B cell (primary cell): ENCODE measurements at regions not wholly inside any gene's neighbourhood (a gene's known extent, or its start where the extent isn't known, plus 50 kb on each side); places are given as distances from the start of the nearest gene placed in this dataset.

Experiments used
- ATAC-seq: fragments of 200-7000 bp; cut with Tn5 transposase; one replicate; pipeline ENCODE4 v1.10.0; 2021; ENCODE audit warnings: low read depth, mild to moderate bottlenecking, moderate number of reproducible peaks, moderate library complexity
- CTCF ChIA-PET: fragments of 350-600 bp; sonication (Branson Sonifier 250); formaldehyde crosslinking; loops from one replicate; lab custom pipeline; 2021; ENCODE audit warnings: antibody characterized with exemption, inconsistent platforms; lab: Charles Lee
- POLR2A ChIA-PET: fragments of 350-600 bp; sonication (Branson Sonifier 250); formaldehyde crosslinking; loops from one replicate; lab custom pipeline; 2021; ENCODE audit warnings: antibody characterized with exemption; lab: Charles Lee
- DNase-seq: peaks from one replicate; pipeline ENCODE4 v3.0.0; 2013
- H2AFZ ChIP-seq: 2 replicates; pipeline ENCODE4 v1.6.1; 2012; ENCODE audit warnings: mild to moderate bottlenecking, low read depth, low read length; ENCODE audit not compliant: insufficient read depth, poor library complexity, severe bottlenecking
- H3K27ac ChIP-seq, 2 donors: 1 replicate in 1 of 2; 2 replicates in 1 of 2; pipeline ENCODE4 v1.5.1; 2012 to 2013; ENCODE audit warnings: low read length in 2 of 2, mild to moderate bottlenecking in 2 of 2, moderate library complexity in 1 of 2
- H3K27me3 ChIP-seq, 4 experiments: fragments of 200-600 bp in 1 of 4; sonication (generic) in 1 of 4; replicated peaks in 1 of 4; 1 replicate in 2 of 4; 2 replicates in 2 of 4; pipeline versions ENCODE4 v1.6.1 to v1.7.0; 2013 to 2016; ENCODE audit warnings: low read length in 3 of 4, mild to moderate bottlenecking in 2 of 4, mixed read lengths in 1 of 4, moderate library complexity in 1 of 4; ENCODE audit not compliant: insufficient read depth in 4 of 4, control insufficient read depth in 3 of 4; ENCODE audit errors: control extremely low read depth in 1 of 4
- H3K36me3 ChIP-seq, 2 experiments: replicated peaks in 1 of 2; 1 replicate in 1 of 2; 2 replicates in 1 of 2; pipeline versions ENCODE4 v1.6.1 to v1.7.1; 2013; ENCODE audit warnings: low read length in 1 of 2; ENCODE audit not compliant: insufficient read depth in 2 of 2, control insufficient read depth in 1 of 2; ENCODE audit errors: control extremely low read depth in 1 of 2, extremely low read depth in 1 of 2
- H3K4me1 ChIP-seq, 2 donors: fragments of 200-600 bp in 1 of 2; sonication (generic) in 1 of 2; 1 replicate in 1 of 2; 2 replicates in 1 of 2; pipeline versions ENCODE4 v1.5.1 to v1.6.1; 2013 to 2017; ENCODE audit warnings: low read length in 2 of 2; ENCODE audit not compliant: control insufficient read depth in 2 of 2, insufficient read depth in 2 of 2
- H3K4me2 ChIP-seq: replicated peaks from 2 replicates; pipeline ENCODE3; 2012; ENCODE audit warnings: mild to moderate bottlenecking, low read depth, low read length; ENCODE audit not compliant: poor library complexity, severe bottlenecking
- H3K4me3 ChIP-seq, 5 experiments: fragments of 200-600 bp in 1 of 5; sonication (generic) in 1 of 5; 1 replicate in 3 of 5; 2 replicates in 2 of 5; pipeline versions ENCODE4 v1.5.1 to v1.7.0; 2011 to 2016; ENCODE audit warnings: low read length in 4 of 5, mild to moderate bottlenecking in 4 of 5, low read depth in 2 of 5, control low read depth in 1 of 5, moderate library complexity in 1 of 5; ENCODE audit not compliant: insufficient read depth in 1 of 5; ENCODE audit errors: control extremely low read depth in 1 of 5, extremely low read depth in 1 of 5
- H3K79me2 ChIP-seq: fragments of 200-600 bp; sonication (generic); one replicate; pipeline ENCODE4 v1.6.0; 2016; ENCODE audit warnings: low read length; ENCODE audit not compliant: control insufficient read depth, insufficient read depth
- H3K9ac ChIP-seq: fragments of 200-600 bp; sonication (generic); 2 replicates; pipeline ENCODE4 v1.6.1; 2017; ENCODE audit warnings: mild to moderate bottlenecking, low read length, moderate library complexity
- H3K9me3 ChIP-seq, 3 donors: one replicate each; pipeline versions ENCODE4 v1.6.1 to v1.7.1; 2013; ENCODE audit warnings: low read length in 2 of 3; ENCODE audit not compliant: control insufficient read depth in 2 of 3, insufficient read depth in 1 of 3; ENCODE audit errors: control extremely low read depth in 1 of 3
- H4K20me1 ChIP-seq: 2 replicates; pipeline ENCODE4 v1.6.0; 2012; ENCODE audit warnings: mild to moderate bottlenecking, low read length; ENCODE audit not compliant: insufficient read depth, control insufficient read depth, poor library complexity, severe bottlenecking
- H3K27ac Mint-ChIP-seq: one replicate; pipeline ENCODE4 v1.8.0; 2021; ENCODE audit warnings: mixed read lengths
- H3K27me3 Mint-ChIP-seq: one replicate; pipeline ENCODE4 v1.8.0; 2021; ENCODE audit warnings: mixed read lengths
- H3K4me1 Mint-ChIP-seq: one replicate; pipeline ENCODE4 v1.8.0; 2021; ENCODE audit warnings: mixed read lengths
- H3K4me3 Mint-ChIP-seq: one replicate; pipeline ENCODE4 v1.8.0; 2021; ENCODE audit warnings: mixed read lengths
- H3K9me3 Mint-ChIP-seq: one replicate; pipeline ENCODE4 v1.8.0; 2022; ENCODE audit warnings: mixed read lengths; ENCODE audit not compliant: insufficient read depth
- CTCF ChIP-seq: fragments of 200-600 bp; IDR thresholded peaks from one replicate; pipeline ENCODE4 v1.8.0; 2022; ENCODE audit warnings: antibody characterized with exemption, mild to moderate bottlenecking
- EZH2 ChIP-seq: IDR thresholded peaks from 2 replicates; pipeline ENCODE4 v1.6.1; 2012; ENCODE audit warnings: borderline replicate concordance, low read depth, mild to moderate bottlenecking, moderate library complexity, low read length; ENCODE audit not compliant: insufficient read depth, poor library complexity, severe bottlenecking
- WGBS: methylation state at CpG from one replicate; pipeline ENCODE4 v1.1.5; 2013; ENCODE audit warnings: missing lambda C conversion rate; ENCODE audit not compliant: insufficient coverage; 5-methylcytosine and 5-hydroxymethylcytosine counted together
- intact Hi-C: fragments of 100-400 bp; cut with micrococcal nuclease; formaldehyde crosslinking; loops from one replicate; pipeline ENCODE4 v1.10.0; 2022

GRCh38 chr6:126253431-126253830 is 86.5 kb upstream of the CENPW start:
- H3K9me3 ChIP-seq: peaks cover 0 to 9% (median 0%) of the 10 kb centered on the region in 3 donors
- peaks cover 2% of the 10 kb centered on the region for H3K9me3 Mint-ChIP-seq
- no peaks in the 10 kb centered on the region for H3K4me1 Mint-ChIP-seq
- H3K27ac ChIP-seq: no peak overlapping the region
- H3K9ac ChIP-seq: no peak overlapping the region
- DNase-seq (no peak), ATAC-seq (no peak)
- no peak overlapping the region for H3K4me3 Mint-ChIP-seq
- H3K4me2 ChIP-seq: no peak overlapping the region
- H3K27ac Mint-ChIP-seq: no peak overlapping the region
- H3K4me3 ChIP-seq: no peak overlapping the region
- H3K27me3 ChIP-seq: no peaks in the 10 kb centered on the region
- H3K36me3 ChIP-seq: no peaks in the 10 kb centered on the region
- WGBS: no CpG with 5 or more reads among the region's 2 CpGs
- ChIA-PET POLR2A (no interaction called here), CTCF (no interaction called here)
- intact Hi-C loops: no loop called here
- no peaks in the 10 kb centered on the region for H3K79me2 ChIP-seq
- no peaks in the 10 kb centered on the region for H4K20me1 ChIP-seq
- TF ChIP-seq CTCF: no peak
- TF ChIP-seq EZH2: no peak
- no peaks in the 10 kb centered on the region for H3K4me1 ChIP-seq
- H2AFZ ChIP-seq: no peak overlapping the region
- no peaks in the 10 kb centered on the region for H3K27me3 Mint-ChIP-seq

- Histone ChIP-seq H3K4me3 (no peak overlapping the region), H3K79me2 (no peaks in the 10 kb centered on the region), H4K20me1 (no peaks in the 10 kb centered on the region), H3K27me3 (no peaks in the 10 kb centered on the region), H3K27ac (no peak overlapping the region), H3K9me3 (peaks cover 0 to 22% (median 3%) of the 10 kb centered on the region in 3 donors), H3K36me3 (no peaks in the 10 kb centered on the region), H3K9ac (no peak overlapping the region), H3K4me1 (no peaks in the 10 kb centered on the region), H3K4me2 (no peak overlapping the region), H2AFZ (no peak overlapping the region)
- POLR2A ChIA-PET: no interaction called here
- Mint-ChIP-seq H3K27me3 (no peaks in the 10 kb centered on the region), H3K4me1 (no peaks in the 10 kb centered on the region), H3K27ac (no peak overlapping the region), H3K4me3 (no peak overlapping the region), H3K9me3 (peaks cover 14% of the 10 kb centered on the region)
- intact Hi-C loops: no loop called here
- ATAC-seq: no peak
- DNase-seq: no peak
- no peak for TF ChIP-seq CTCF
- no peak for TF ChIP-seq EZH2
- CTCF ChIA-PET: no interaction called here
- 97% methylated on average over 17 of the region's 18 CpGs for WGBS
These were observed 81.8 kb upstream of the CENPW start for GRCh38 chr6:126258150-126258549.
